ENCODE measurements at regions not wholly inside any gene's neighbourhood (a gene's known extent, or its start where the extent isn't known, plus 50 kb on each side); places are given as distances from the start of the nearest gene placed in this dataset.
"Not testable (repeated sequence)": the region's sequence is repeated elsewhere in the genome, so short reads cannot be mapped to it uniquely, and the experiment has no call there.

- H3K27me3 ChIP-seq = no peaks in the 10 kb centered on the region
- intact Hi-C loops (cut with DNase I) = no loop called here
- no peak overlapping the region for H3K4me3 ChIP-seq
- no peaks in the 10 kb centered on the region for H3K4me1 ChIP-seq
- H3K27ac ChIP-seq (replicated peaks in 1 of 4) = no peak overlapping the region
- DNase-seq (ENCODE audit: extremely low spot score) = no peak
- no peaks in the 10 kb centered on the region for H3K36me3 ChIP-seq
- TF ChIP-seq CTCF (IDR thresholded peaks at IDR 0.05) (no peak), EP300 (IDR thresholded peaks at IDR 0.05) (no peak), POLR2AphosphoS5 (IDR thresholded peaks at IDR 0.05) (no peak), POLR2A (IDR thresholded peaks at IDR 0.05; ENCODE audit: low read depth) (no peak)
- no peaks in the 10 kb centered on the region for H3K9me3 ChIP-seq
Observed at GRCh38 chrX:112457788-112458187, 221.9 kb downstream of the LHFPL1 start.

GRCh38 chrX:112450810-112451209, 228.9 kb downstream of the LHFPL1 start:
- no peaks in the 10 kb centered on the region for H3K9me3 ChIP-seq
- no peaks in the 10 kb centered on the region for H3K4me1 ChIP-seq
- H3K27ac ChIP-seq (replicated peaks in 1 of 4) = no peak overlapping the region
- H3K27me3 ChIP-seq = no peaks in the 10 kb centered on the region
- no peaks in the 10 kb centered on the region for H3K36me3 ChIP-seq
- no peak for DNase-seq (ENCODE audit: extremely low spot score)
- no peak overlapping the region for H3K4me3 ChIP-seq
- intact Hi-C loops (cut with DNase I) = no loop called here
- WGBS = 74% methylated on average over 2 of the region's 2 CpGs
- TF ChIP-seq POLR2AphosphoS5 (IDR thresholded peaks at IDR 0.05) = no peak
- no peak for TF ChIP-seq POLR2A (IDR thresholded peaks at IDR 0.05; ENCODE audit: low read depth)
- TF ChIP-seq EP300 (IDR thresholded peaks at IDR 0.05) = no peak
- no peak for TF ChIP-seq CTCF (IDR thresholded peaks at IDR 0.05)

GRCh38 chrX:112440277-112440676, 239.5 kb downstream of the LHFPL1 start:
- no peaks in the 10 kb centered on the region for H3K4me1 ChIP-seq
- no peaks in the 10 kb centered on the region for H3K27me3 ChIP-seq
- intact Hi-C loops (cut with DNase I) = no loop called here

GRCh38 chrX:112424166-112424565, 255.6 kb downstream of the LHFPL1 start:
- no peaks in the 10 kb centered on the region for H3K9me3 ChIP-seq
- intact Hi-C loops (cut with DNase I) = no loop called here
- WGBS = 86% methylated on average over 1 of the region's 1 CpG
- no peak for DNase-seq (ENCODE audit: extremely low spot score)
- TF ChIP-seq EP300 (IDR thresholded peaks at IDR 0.05) = no peak
- TF ChIP-seq POLR2A (IDR thresholded peaks at IDR 0.05; ENCODE audit: low read depth) = no peak
- no peaks in the 10 kb centered on the region for H3K27me3 ChIP-seq
- H3K4me3 ChIP-seq = no peak overlapping the region
- no peaks in the 10 kb centered on the region for H3K4me1 ChIP-seq
- H3K27ac ChIP-seq (replicated peaks in 1 of 4) = no peak overlapping the region
- no peaks in the 10 kb centered on the region for H3K36me3 ChIP-seq

More at GRCh38 chrX:112440277-112440676, 239.5 kb downstream of the LHFPL1 start:
- 81% methylated on average over 2 of the region's 2 CpGs for WGBS
- no peak overlapping the region for H3K27ac ChIP-seq (replicated peaks in 1 of 4)
- H3K9me3 ChIP-seq = no peaks in the 10 kb centered on the region
- no peak for DNase-seq (ENCODE audit: extremely low spot score)
- TF ChIP-seq POLR2A (IDR thresholded peaks at IDR 0.05; ENCODE audit: low read depth) = no peak
- TF ChIP-seq CTCF (IDR thresholded peaks at IDR 0.05) = no peak
- no peak for TF ChIP-seq POLR2AphosphoS5 (IDR thresholded peaks at IDR 0.05)
- no peak for TF ChIP-seq EP300 (IDR thresholded peaks at IDR 0.05)
- no peaks in the 10 kb centered on the region for H3K36me3 ChIP-seq
- H3K4me3 ChIP-seq = no peak overlapping the region

GRCh38 chrX:112391313-112391712, 288.4 kb downstream of the LHFPL1 start:
- no peaks in the 10 kb centered on the region for H3K27me3 ChIP-seq
- WGBS = 44% methylated on average over 3 of the region's 3 CpGs
- H3K4me1 ChIP-seq = no peaks in the 10 kb centered on the region
- intact Hi-C loops (cut with DNase I) = no loop called here
- TF ChIP-seq POLR2A (IDR thresholded peaks at IDR 0.05; ENCODE audit: low read depth) = no peak
- H3K36me3 ChIP-seq = no peaks in the 10 kb centered on the region
- H3K9me3 ChIP-seq = no peaks in the 10 kb centered on the region
- H3K27ac ChIP-seq (replicated peaks in 1 of 4) = no peak overlapping the region
- DNase-seq (ENCODE audit: extremely low spot score) = no peak
- no peak overlapping the region for H3K4me3 ChIP-seq

- H3K9me3 ChIP-seq; H3K4me3 ChIP-seq; H3K4me1 ChIP-seq; H3K27me3 ChIP-seq; H3K36me3 ChIP-seq; H3K27ac ChIP-seq (replicated peaks in 1 of 4); intact Hi-C loops (cut with DNase I); DNase-seq (ENCODE audit: extremely low spot score): not testable (repeated sequence)
- 62% methylated on average over 8 of the region's 8 CpGs for WGBS
Observed at GRCh38 chrX:112381649-112382298, 298.0 kb downstream of the LHFPL1 start.

All from esophagus muscularis mucosa (tissue), 4 donors.